SU-DHL-6 (cell line): ENCODE measurements at regions not wholly inside any gene's neighbourhood (a gene's known extent, or its start where the extent isn't known, plus 50 kb on each side); places are given as distances from the start of the nearest gene placed in this dataset.

ENCODE experiments used
- H2AFZ ChIP-seq: fragments of 200-600 bp; sonication (generic); 2 replicates; pipeline ENCODE4 v1.6.1; 2014; ENCODE audit warnings: low read depth, mild to moderate bottlenecking, moderate library complexity, mixed read lengths, antibody characterized with exemption, low read length; ENCODE audit not compliant: severe bottlenecking
- H3F3A ChIP-seq: fragments of 200-600 bp; shearing (Covaris generic); 2 replicates; pipeline ENCODE4 v1.6.0; 2016; ENCODE audit warnings: antibody characterized with exemption, mild to moderate bottlenecking; ENCODE audit not compliant: insufficient read depth
- H3K27ac ChIP-seq: fragments of 200-600 bp; sonication (generic); 2 replicates; pipeline ENCODE4 v1.5.1; 2016; ENCODE audit warnings: low read depth, mild to moderate bottlenecking, low read length, moderate library complexity, mixed read lengths
- H3K27me3 ChIP-seq: fragments of 200-600 bp; sonication (generic), shearing (Covaris generic); 2 replicates; pipeline ENCODE4 v1.6.0; 2014; ENCODE audit warnings: mild to moderate bottlenecking, low read length
- H3K36me3 ChIP-seq: fragments of 200-600 bp; sonication (generic); 2 replicates; pipeline ENCODE4 v1.6.1; 2014; ENCODE audit warnings: mild to moderate bottlenecking, low read length, mixed read lengths
- H3K4me2 ChIP-seq: fragments of 300-600, 200-600 bp; shearing (Covaris generic), sonication (generic); 2 replicates; pipeline ENCODE4 v1.6.0; 2014; ENCODE audit warnings: low read length, low read depth, mild to moderate bottlenecking; ENCODE audit not compliant: poor library complexity, severe bottlenecking
- H3K4me3 ChIP-seq: fragments of 200-600 bp; sonication (generic); 2 replicates; pipeline ENCODE4 v1.5.1; 2014; ENCODE audit warnings: antibody characterized with exemption, low read length, mild to moderate bottlenecking, mixed read lengths; ENCODE audit not compliant: insufficient read depth, poor library complexity, severe bottlenecking
- H3K79me2 ChIP-seq: fragments of 200-600 bp; sonication (generic); 2 replicates; pipeline ENCODE4 v1.6.1; 2014; ENCODE audit warnings: mild to moderate bottlenecking, low read length, moderate library complexity; ENCODE audit not compliant: insufficient read depth
- H3K9ac ChIP-seq: fragments of 200-600 bp; sonication (generic); 2 replicates; pipeline ENCODE4 v1.7.0; 2014; ENCODE audit warnings: mild to moderate bottlenecking, low read length
- H3K9me2 ChIP-seq: fragments of 200-600 bp; sonication (generic); replicated peaks from 2 replicates; pipeline ENCODE4 v1.6.1; 2014; ENCODE audit warnings: low read length; ENCODE audit not compliant: insufficient read depth
- H3K9me3 ChIP-seq: fragments of 200-600 bp; sonication (generic); 2 replicates; pipeline ENCODE4 v1.6.1; 2014; ENCODE audit warnings: low read length, mixed read lengths; ENCODE audit not compliant: insufficient read depth
- H4K20me1 ChIP-seq: fragments of 200-600 bp; sonication (generic); 2 replicates; pipeline ENCODE4 v1.6.1; 2014; ENCODE audit warnings: low read depth, mild to moderate bottlenecking, antibody characterized with exemption, low read length, moderate library complexity, mixed read lengths
- CTCF ChIP-seq: fragments of 200-600 bp; sonication (generic); IDR thresholded peaks from one replicate; pipeline ENCODE4 v1.5.1; 2017; ENCODE audit warnings: antibody characterized with exemption, mild to moderate bottlenecking, low read length, moderate library complexity; ENCODE audit not compliant: insufficient read depth, poor library complexity, severe bottlenecking
- EZH2phosphoT487 ChIP-seq: fragments of 200-600 bp; sonication (generic), shearing (Covaris generic); conservative IDR thresholded peaks from 2 replicates; pipeline ENCODE4 v1.6.1; 2018; ENCODE audit warnings: mild to moderate bottlenecking, antibody characterized with exemption, low read length, moderate library complexity, mixed read lengths

GRCh38 chr1:48092401-48092800 is 95.2 kb upstream of the TRABD2B start:
- Histone ChIP-seq H3K9me2 (no peaks in the 10 kb centered on the region), H3K79me2 (no peaks in the 10 kb centered on the region), H3K4me3 (no peak overlapping the region), H3K27ac (no peak overlapping the region), H3K9ac (no peak overlapping the region), H3K4me2 (no peak overlapping the region), H3K27me3 (no peaks in the 10 kb centered on the region), H3K9me3 (no peaks in the 10 kb centered on the region), H4K20me1 (no peaks in the 10 kb centered on the region), H2AFZ (no peak overlapping the region), H3K36me3 (no peaks in the 10 kb centered on the region), H3F3A (no peaks in the 10 kb centered on the region)
- no peak for TF ChIP-seq CTCF
- TF ChIP-seq EZH2phosphoT487 = no peak

- no peak overlapping the region for H3K4me2 ChIP-seq
- no peak overlapping the region for H3K27ac ChIP-seq
- H4K20me1 ChIP-seq = no peaks in the 10 kb centered on the region
- no peaks in the 10 kb centered on the region for H3K9me3 ChIP-seq
- H3K79me2 ChIP-seq = no peaks in the 10 kb centered on the region
- H3K9ac ChIP-seq = no peak overlapping the region
- H3K27me3 ChIP-seq = no peaks in the 10 kb centered on the region
- H3K4me3 ChIP-seq = no peak overlapping the region
- H3F3A ChIP-seq = no peaks in the 10 kb centered on the region
- TF ChIP-seq EZH2phosphoT487 = no peak
- no peak for TF ChIP-seq CTCF
- no peaks in the 10 kb centered on the region for H3K9me2 ChIP-seq
- no peaks in the 10 kb centered on the region for H3K36me3 ChIP-seq
- no peak overlapping the region for H2AFZ ChIP-seq
These were observed 92.2 kb upstream of the TRABD2B start for GRCh38 chr1:48089356-48089891.

GRCh38 chr1:48084826-48085225 is 87.6 kb upstream of the TRABD2B start:
- no peak for TF ChIP-seq CTCF
- H3K9me2 ChIP-seq = no peaks in the 10 kb centered on the region; the same call in 1 of the 2 replicates
- no peak overlapping the region for H3K9ac ChIP-seq
- H3F3A ChIP-seq = no peaks in the 10 kb centered on the region
- H3K27me3 ChIP-seq = no peaks in the 10 kb centered on the region
- H3K9me3 ChIP-seq = no peaks in the 10 kb centered on the region
- H2AFZ ChIP-seq = no peak overlapping the region
- H3K79me2 ChIP-seq = no peaks in the 10 kb centered on the region
- H3K4me3 ChIP-seq = no peak overlapping the region
- H3K4me2 ChIP-seq = no peak overlapping the region
- no peaks in the 10 kb centered on the region for H4K20me1 ChIP-seq
- no peaks in the 10 kb centered on the region for H3K36me3 ChIP-seq
- no peak overlapping the region for H3K27ac ChIP-seq
